ENCODE measurements at regions not wholly inside any gene's neighbourhood (a gene's known extent, or its start where the extent isn't known, plus 50 kb on each side); places are given as distances from the start of the nearest gene placed in this dataset.

- no peak for TF ChIP-seq CTCF (conservative IDR thresholded peaks at IDR 0.05)
- no peak overlapping the region for H3K4me3 Mint-ChIP-seq
- DNase-seq (ENCODE audit: extremely low spot score, unreplicated experiment): no peak
Measured at GRCh38 chr2:126793885-126794613, 104.6 kb upstream of the TEX51 start.

GRCh38 chr2:126795656-126796055, 103.0 kb upstream of the TEX51 start:
- H3K4me3 Mint-ChIP-seq: no peak overlapping the region
- no peak for TF ChIP-seq CTCF (conservative IDR thresholded peaks at IDR 0.05)
- H3K27ac Mint-ChIP-seq: no peak overlapping the region
- peaks cover 28% of the 10 kb centered on the region for H3K27me3 Mint-ChIP-seq
- no peaks in the 10 kb centered on the region for H3K9me3 Mint-ChIP-seq
- DNase-seq (ENCODE audit: extremely low spot score, unreplicated experiment): no peak
- no peaks in the 10 kb centered on the region for H3K36me3 Mint-ChIP-seq
- peaks cover 5% of the 10 kb centered on the region for H3K4me1 Mint-ChIP-seq (ENCODE audit: unreplicated experiment)

More at GRCh38 chr2:126793885-126794613, 104.6 kb upstream of the TEX51 start:
- H3K27me3 Mint-ChIP-seq: peaks cover 22% of the 10 kb centered on the region
- no peaks in the 10 kb centered on the region for H3K9me3 Mint-ChIP-seq
- H3K27ac Mint-ChIP-seq: no peak overlapping the region
- H3K36me3 Mint-ChIP-seq: no peaks in the 10 kb centered on the region
- peaks cover 5% of the 10 kb centered on the region for H3K4me1 Mint-ChIP-seq (ENCODE audit: unreplicated experiment)

GRCh38 chr2:126796931-126797621, 101.6 kb upstream of the TEX51 start:
- Mint-ChIP-seq H3K27me3 (peaks cover 28% of the 10 kb centered on the region), H3K4me3 (no peak overlapping the region)
- peak; percentile 48 for DNase-seq (ENCODE audit: extremely low spot score, unreplicated experiment)

GRCh38 chr2:126797622-126798275, 100.9 kb upstream of the TEX51 start:
- H3K27me3 Mint-ChIP-seq: peaks cover 27% of the 10 kb centered on the region
- H3K36me3 Mint-ChIP-seq: no peaks in the 10 kb centered on the region
- no peak for TF ChIP-seq CTCF (conservative IDR thresholded peaks at IDR 0.05)
- peak; percentile 44 for DNase-seq (ENCODE audit: extremely low spot score, unreplicated experiment)
- no peak overlapping the region for H3K27ac Mint-ChIP-seq
- peaks cover 5% of the 10 kb centered on the region for H3K4me1 Mint-ChIP-seq (ENCODE audit: unreplicated experiment)
- H3K9me3 Mint-ChIP-seq: no peaks in the 10 kb centered on the region
- no peak overlapping the region for H3K4me3 Mint-ChIP-seq

More at GRCh38 chr2:126796931-126797621, 101.6 kb upstream of the TEX51 start:
- H3K36me3 Mint-ChIP-seq: no peaks in the 10 kb centered on the region
- TF ChIP-seq CTCF (conservative IDR thresholded peaks at IDR 0.05): no peak
- H3K9me3 Mint-ChIP-seq: no peaks in the 10 kb centered on the region
- peaks cover 5% of the 10 kb centered on the region for H3K4me1 Mint-ChIP-seq (ENCODE audit: unreplicated experiment)
- no peak overlapping the region for H3K27ac Mint-ChIP-seq

- DNase-seq (ENCODE audit: extremely low spot score, unreplicated experiment): peak; percentile 45
- Mint-ChIP-seq H3K27ac (no peak overlapping the region), H3K4me1 (ENCODE audit: unreplicated experiment) (peaks cover 2% of the 10 kb centered on the region), H3K4me3 (no peak overlapping the region), H3K9me3 (no peaks in the 10 kb centered on the region), H3K36me3 (no peaks in the 10 kb centered on the region), H3K27me3 (peaks cover 22% of the 10 kb centered on the region)
- no peak for TF ChIP-seq CTCF (conservative IDR thresholded peaks at IDR 0.05)
Measured at GRCh38 chr2:126798276-126799140, 100.2 kb upstream of the TEX51 start.
